ENCODE measurements at regions not wholly inside any gene's neighbourhood (a gene's known extent, or its start where the extent isn't known, plus 50 kb on each side); places are given as distances from the start of the nearest gene placed in this dataset.

- H3K4me1 ChIP-seq (ENCODE audit: control insufficient read depth, insufficient read depth, low read depth, low read length), result no peaks in the 10 kb centered on the region
- no peak overlapping the region for H4K8ac ChIP-seq (ENCODE audit: low read length)
- H2BK15ac ChIP-seq (ENCODE audit: low read depth, poor library complexity, severe bottlenecking), result no peak overlapping the region
- H3K23ac ChIP-seq (ENCODE audit: low read length in 2 of 2), result no peak overlapping the region
- H3K36me3 ChIP-seq (ENCODE audit: control insufficient read depth in 1 of 2, insufficient read depth in 2 of 2, low read depth in 1 of 2, low read length in 2 of 2), result no peaks in the 10 kb centered on the region
- no peak overlapping the region for H3K4me3 ChIP-seq (ENCODE audit: insufficient read depth in 1 of 2, low read depth in 1 of 2, low read length in 2 of 2)
- H3K27me3 ChIP-seq (ENCODE audit: control insufficient read depth in 1 of 2, insufficient read depth in 1 of 2, low read length in 2 of 2), result no peaks in the 10 kb centered on the region
- H2BK5ac ChIP-seq (ENCODE audit: low read depth, low read length, poor library complexity, severe bottlenecking), result no peak overlapping the region
- WGBS, result no CpG with 5 or more reads among the region's 2 CpGs
- H2BK12ac ChIP-seq (ENCODE audit: low read length in 2 of 2), result no peak overlapping the region
- H3K4me2 ChIP-seq (ENCODE audit: low read length, poor library complexity, severe bottlenecking), result no peak overlapping the region
- no peak overlapping the region for H3K27ac ChIP-seq (ENCODE audit: low read length, poor library complexity, severe bottlenecking)
- DNase-seq, result no peak
- H2AFZ ChIP-seq (ENCODE audit: low read depth, low read length), result no peak overlapping the region
- no peak overlapping the region for H3K9ac ChIP-seq (ENCODE audit: low read length)
- no peak overlapping the region for H3K18ac ChIP-seq (ENCODE audit: low read depth in 1 of 2, low read length in 2 of 2)
- no peak overlapping the region for H2AK5ac ChIP-seq (ENCODE audit: low read length, severe bottlenecking)
- no peak overlapping the region for H3K14ac ChIP-seq (ENCODE audit: low read length in 2 of 2)
- H3K4ac ChIP-seq (ENCODE audit: low read depth in 1 of 2, low read length in 2 of 2), result no peak overlapping the region
- no peaks in the 10 kb centered on the region for H3K79me1 ChIP-seq (replicated peaks; ENCODE audit: low read length, poor library complexity, severe bottlenecking)
- no peak overlapping the region for H4K91ac ChIP-seq (ENCODE audit: low read length)
- H3K9me3 ChIP-seq (ENCODE audit: control insufficient read depth, low read length), result no peaks in the 10 kb centered on the region
- no peak overlapping the region for H2BK120ac ChIP-seq (ENCODE audit: low read depth, low read length)
Observed at GRCh38 chr2:125701070-125701469, 954.9 kb upstream of the GYPC start.

DNA sequence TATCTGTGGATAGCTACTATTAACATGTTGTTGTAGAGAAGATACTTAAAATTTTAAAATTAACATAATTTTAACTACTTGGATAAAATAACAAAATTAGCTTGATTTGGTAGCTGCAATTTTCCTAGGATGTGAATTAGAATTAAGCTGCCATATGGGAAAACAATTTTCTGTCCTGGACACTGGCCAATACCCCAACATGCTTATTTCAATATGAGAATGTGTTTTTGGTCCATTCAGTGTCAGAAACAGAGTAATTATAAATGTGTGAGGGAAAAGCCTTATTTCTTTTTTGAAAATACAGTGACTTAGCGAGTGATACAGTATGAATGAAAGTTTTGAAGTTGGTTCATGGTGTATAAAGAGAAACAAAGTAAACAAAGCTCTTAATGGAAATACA, 948.3 kb upstream of the GYPC start:
- Histone ChIP-seq H2BK12ac (ENCODE audit: low read length in 2 of 2) (no peak overlapping the region), H3K4me1 (ENCODE audit: control insufficient read depth, insufficient read depth, low read depth, low read length) (no peaks in the 10 kb centered on the region), H2BK15ac (ENCODE audit: low read depth, poor library complexity, severe bottlenecking) (no peak overlapping the region), H3K9me3 (ENCODE audit: control insufficient read depth, low read length) (no peaks in the 10 kb centered on the region), H4K8ac (ENCODE audit: low read length) (no peak overlapping the region), H2AK5ac (ENCODE audit: low read length, severe bottlenecking) (no peak overlapping the region), H3K4me3 (ENCODE audit: insufficient read depth in 1 of 2, low read depth in 1 of 2, low read length in 2 of 2) (no peak overlapping the region), H3K4me2 (ENCODE audit: low read length, poor library complexity, severe bottlenecking) (no peak overlapping the region), H2BK120ac (ENCODE audit: low read depth, low read length) (no peak overlapping the region), H2AFZ (ENCODE audit: low read depth, low read length) (no peak overlapping the region), H4K91ac (ENCODE audit: low read length) (no peak overlapping the region), H3K23ac (ENCODE audit: low read length in 2 of 2) (no peak overlapping the region), H3K27me3 (ENCODE audit: control insufficient read depth in 1 of 2, insufficient read depth in 1 of 2, low read length in 2 of 2) (no peaks in the 10 kb centered on the region), H3K36me3 (ENCODE audit: control insufficient read depth in 1 of 2, insufficient read depth in 2 of 2, low read depth in 1 of 2, low read length in 2 of 2) (no peaks in the 10 kb centered on the region), H2BK5ac (ENCODE audit: low read depth, low read length, poor library complexity, severe bottlenecking) (no peak overlapping the region), H3K4ac (ENCODE audit: low read depth in 1 of 2, low read length in 2 of 2) (no peak overlapping the region), H3K9ac (ENCODE audit: low read length) (no peak overlapping the region), H3K14ac (ENCODE audit: low read length in 2 of 2) (no peak overlapping the region), H3K27ac (ENCODE audit: low read length, poor library complexity, severe bottlenecking) (no peak overlapping the region), H3K18ac (ENCODE audit: low read depth in 1 of 2, low read length in 2 of 2) (no peak overlapping the region), H3K79me1 (replicated peaks; ENCODE audit: low read length, poor library complexity, severe bottlenecking) (no peaks in the 10 kb centered on the region)
- WGBS, result no CpG with 5 or more reads among the region's 1 CpG
- DNase-seq, result no peak

- H3K4me2 ChIP-seq (ENCODE audit: low read length, poor library complexity, severe bottlenecking), result no peak overlapping the region
- H3K27ac ChIP-seq (ENCODE audit: low read length, poor library complexity, severe bottlenecking), result no peak overlapping the region
- no peak overlapping the region for H4K91ac ChIP-seq (ENCODE audit: low read length)
- H3K23ac ChIP-seq (ENCODE audit: low read length in 2 of 2), result no peak overlapping the region
- WGBS, result 67% methylated on average over 6 of the region's 6 CpGs
- H3K18ac ChIP-seq (ENCODE audit: low read depth in 1 of 2, low read length in 2 of 2), result no peak overlapping the region
- no peak overlapping the region for H3K4ac ChIP-seq (ENCODE audit: low read depth in 1 of 2, low read length in 2 of 2)
- no peaks in the 10 kb centered on the region for H3K4me1 ChIP-seq (ENCODE audit: control insufficient read depth, insufficient read depth, low read depth, low read length)
- H2BK5ac ChIP-seq (ENCODE audit: low read depth, low read length, poor library complexity, severe bottlenecking), result no peak overlapping the region
- H3K36me3 ChIP-seq (ENCODE audit: control insufficient read depth in 1 of 2, insufficient read depth in 2 of 2, low read depth in 1 of 2, low read length in 2 of 2), result no peaks in the 10 kb centered on the region
- H2BK12ac ChIP-seq (ENCODE audit: low read length in 2 of 2), result no peak overlapping the region
- no peak overlapping the region for H2AFZ ChIP-seq (ENCODE audit: low read depth, low read length)
- no peak for DNase-seq
- H4K8ac ChIP-seq (ENCODE audit: low read length), result no peak overlapping the region
- no peak overlapping the region for H2BK120ac ChIP-seq (ENCODE audit: low read depth, low read length)
- H3K9ac ChIP-seq (ENCODE audit: low read length), result no peak overlapping the region
- no peak overlapping the region for H3K4me3 ChIP-seq (ENCODE audit: insufficient read depth in 1 of 2, low read depth in 1 of 2, low read length in 2 of 2)
- no peak overlapping the region for H2AK5ac ChIP-seq (ENCODE audit: low read length, severe bottlenecking)
- peaks cover 2% of the 10 kb centered on the region for H3K9me3 ChIP-seq (ENCODE audit: control insufficient read depth, low read length)
- H3K79me1 ChIP-seq (replicated peaks; ENCODE audit: low read length, poor library complexity, severe bottlenecking), result no peaks in the 10 kb centered on the region
- no peak overlapping the region for H2BK15ac ChIP-seq (ENCODE audit: low read depth, poor library complexity, severe bottlenecking)
- no peak overlapping the region for H3K14ac ChIP-seq (ENCODE audit: low read length in 2 of 2)
- no peaks in the 10 kb centered on the region for H3K27me3 ChIP-seq (ENCODE audit: control insufficient read depth in 1 of 2, insufficient read depth in 1 of 2, low read length in 2 of 2)
Observed at GRCh38 chr2:125710561-125710960, 945.4 kb upstream of the GYPC start.

DNA sequence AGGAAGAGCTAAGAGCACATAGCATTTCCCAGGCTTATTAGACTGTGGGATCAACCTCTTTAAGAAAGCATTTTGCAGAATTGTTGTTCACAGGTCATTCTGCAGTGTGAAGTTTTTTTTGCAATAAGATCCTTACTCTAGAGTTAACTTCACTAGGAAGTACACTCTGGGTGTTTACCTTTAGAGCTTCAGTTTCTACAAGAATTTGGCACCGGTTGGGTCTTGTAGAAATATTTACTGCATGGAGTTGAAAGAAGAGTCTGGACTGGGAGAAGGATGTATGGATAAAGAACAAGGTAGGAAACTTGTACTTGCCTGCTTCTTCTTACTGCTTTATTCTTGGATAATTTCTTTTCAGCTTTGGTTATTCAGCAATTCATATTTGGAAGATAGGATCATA, 944.9 kb upstream of the GYPC start:
- H3K27me3 ChIP-seq (ENCODE audit: control insufficient read depth in 1 of 2, insufficient read depth in 1 of 2, low read length in 2 of 2), result no peaks in the 10 kb centered on the region
- no peaks in the 10 kb centered on the region for H3K4me1 ChIP-seq (ENCODE audit: control insufficient read depth, insufficient read depth, low read depth, low read length)
- no peak overlapping the region for H3K27ac ChIP-seq (ENCODE audit: low read length, poor library complexity, severe bottlenecking)
- H3K79me1 ChIP-seq (replicated peaks; ENCODE audit: low read length, poor library complexity, severe bottlenecking), result no peaks in the 10 kb centered on the region
- H2BK5ac ChIP-seq (ENCODE audit: low read depth, low read length, poor library complexity, severe bottlenecking), result no peak overlapping the region
- no peak overlapping the region for H4K8ac ChIP-seq (ENCODE audit: low read length)
- no peak overlapping the region for H2BK15ac ChIP-seq (ENCODE audit: low read depth, poor library complexity, severe bottlenecking)
- no peak overlapping the region for H2AK5ac ChIP-seq (ENCODE audit: low read length, severe bottlenecking)
- H2AFZ ChIP-seq (ENCODE audit: low read depth, low read length), result no peak overlapping the region
- WGBS, result 82% methylated on average over 1 of the region's 1 CpG
- H3K36me3 ChIP-seq (ENCODE audit: control insufficient read depth in 1 of 2, insufficient read depth in 2 of 2, low read depth in 1 of 2, low read length in 2 of 2), result no peaks in the 10 kb centered on the region
- H3K4me2 ChIP-seq (ENCODE audit: low read length, poor library complexity, severe bottlenecking), result no peak overlapping the region
- H3K23ac ChIP-seq (ENCODE audit: low read length in 2 of 2), result no peak overlapping the region
- H3K9me3 ChIP-seq (ENCODE audit: control insufficient read depth, low read length), result peaks cover 2% of the 10 kb centered on the region
- no peak overlapping the region for H2BK12ac ChIP-seq (ENCODE audit: low read length in 2 of 2)
- no peak overlapping the region for H3K9ac ChIP-seq (ENCODE audit: low read length)
- no peak overlapping the region for H3K4me3 ChIP-seq (ENCODE audit: insufficient read depth in 1 of 2, low read depth in 1 of 2, low read length in 2 of 2)
- no peak overlapping the region for H2BK120ac ChIP-seq (ENCODE audit: low read depth, low read length)
- H4K91ac ChIP-seq (ENCODE audit: low read length), result no peak overlapping the region
- no peak overlapping the region for H3K18ac ChIP-seq (ENCODE audit: low read depth in 1 of 2, low read length in 2 of 2)
- no peak overlapping the region for H3K14ac ChIP-seq (ENCODE audit: low read length in 2 of 2)
- no peak for DNase-seq
- H3K4ac ChIP-seq (ENCODE audit: low read depth in 1 of 2, low read length in 2 of 2), result no peak overlapping the region
